T-helper 17 cell (primary cell): ENCODE measurements at regions not wholly inside any gene's neighbourhood (a gene's known extent, or its start where the extent isn't known, plus 50 kb on each side); places are given as distances from the start of the nearest gene placed in this dataset.
A peak's percentile ranks its signal among the peaks of the same experiment; 100 is the strongest.
"Not testable (repeated sequence)": the region's sequence is repeated elsewhere in the genome, so short reads cannot be mapped to it uniquely, and the experiment has no call there.

ENCODE experiments used
- ATAC-seq: fragments of 150-1000 bp; cut with Tn5 transposase; 2 replicates; pipeline ENCODE4 v1.10.0; 2021; ENCODE audit warnings: mild to moderate bottlenecking, moderate library complexity
- DNase-seq, 3 donors: peaks; one replicate each; pipeline versions ENCODE4 v3.0.0 to v3.0.0-alpha.2; 2020 to 2021
- H3K9me3 ChIP-seq: one replicate; pipeline ENCODE4 v1.7.0; 2013; ENCODE audit warnings: low read length, mild to moderate bottlenecking; ENCODE audit not compliant: control insufficient read depth, poor library complexity, severe bottlenecking
- H3K27ac Mint-ChIP-seq: one replicate; pipeline ENCODE4 v1.8.0; 2022; ENCODE audit warnings: mild to moderate bottlenecking, moderate library complexity, mixed read lengths
- H3K27me3 Mint-ChIP-seq: one replicate; pipeline ENCODE4 v1.8.0; 2022; ENCODE audit warnings: mixed read lengths
- H3K36me3 Mint-ChIP-seq: one replicate; pipeline ENCODE4 v1.8.0; 2022; ENCODE audit warnings: low read depth, mixed read lengths
- H3K4me1 Mint-ChIP-seq: one replicate; pipeline ENCODE4 v1.8.0; 2022; ENCODE audit warnings: mild to moderate bottlenecking, mixed read lengths
- H3K4me3 Mint-ChIP-seq: one replicate; pipeline ENCODE4 v1.8.0; 2022; ENCODE audit warnings: mild to moderate bottlenecking, moderate library complexity, mixed read lengths

DNA sequence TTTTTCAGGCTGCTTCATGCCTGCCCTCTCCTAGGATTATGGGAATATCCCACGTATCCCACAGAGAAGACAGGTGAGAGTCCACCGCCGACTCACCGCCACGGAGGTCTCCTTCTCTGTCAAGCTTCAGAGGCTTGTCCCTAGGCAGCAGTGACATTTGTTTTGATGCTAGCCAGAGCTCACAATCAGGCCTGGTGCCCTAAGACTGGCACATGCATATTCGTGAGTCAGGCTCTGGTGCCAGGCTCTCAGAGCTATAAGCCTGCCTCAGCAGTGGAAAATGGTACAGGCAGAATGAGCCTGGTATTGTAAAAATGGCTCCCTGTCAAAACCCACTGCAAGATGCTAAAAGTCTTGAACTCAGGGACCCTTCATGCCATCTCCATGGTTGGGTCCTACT, 65.5 kb downstream of the RBMY1A1 start:
- Mint-ChIP-seq H3K27ac (no peak overlapping the region), H3K4me1 (no peaks in the 10 kb centered on the region), H3K4me3 (no peak overlapping the region), H3K27me3 (no peaks in the 10 kb centered on the region), H3K36me3 (no peaks in the 10 kb centered on the region)
- no peaks in the 10 kb centered on the region for H3K9me3 ChIP-seq
- ATAC-seq (no peak), DNase-seq (no peak)

DNA sequence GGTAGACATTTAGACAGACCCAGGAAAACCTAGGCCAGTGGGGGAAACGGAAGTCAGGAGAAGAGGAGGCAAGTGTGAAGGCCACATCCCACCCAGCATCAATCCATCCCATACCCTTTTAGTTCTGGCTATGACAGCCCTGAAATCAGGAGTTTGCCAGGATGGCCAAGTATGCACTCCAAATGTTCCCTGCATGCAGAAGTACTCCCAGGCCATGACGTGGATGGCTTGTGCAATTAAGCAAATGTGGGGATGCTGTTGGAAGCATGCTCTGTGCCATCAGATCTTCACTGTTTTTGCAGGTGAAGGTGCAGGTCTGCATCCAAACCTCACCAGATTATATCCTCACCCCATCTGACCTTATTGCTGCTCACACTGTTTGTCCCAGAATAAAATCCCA, 66.8 kb downstream of the RBMY1A1 start:
- ATAC-seq (no peak), DNase-seq (no peak)
- Mint-ChIP-seq H3K4me1 (no peaks in the 10 kb centered on the region), H3K27ac (no peak overlapping the region), H3K4me3 (no peak overlapping the region), H3K36me3 (no peaks in the 10 kb centered on the region), H3K27me3 (no peaks in the 10 kb centered on the region)
- H3K9me3 ChIP-seq: no peaks in the 10 kb centered on the region

DNA sequence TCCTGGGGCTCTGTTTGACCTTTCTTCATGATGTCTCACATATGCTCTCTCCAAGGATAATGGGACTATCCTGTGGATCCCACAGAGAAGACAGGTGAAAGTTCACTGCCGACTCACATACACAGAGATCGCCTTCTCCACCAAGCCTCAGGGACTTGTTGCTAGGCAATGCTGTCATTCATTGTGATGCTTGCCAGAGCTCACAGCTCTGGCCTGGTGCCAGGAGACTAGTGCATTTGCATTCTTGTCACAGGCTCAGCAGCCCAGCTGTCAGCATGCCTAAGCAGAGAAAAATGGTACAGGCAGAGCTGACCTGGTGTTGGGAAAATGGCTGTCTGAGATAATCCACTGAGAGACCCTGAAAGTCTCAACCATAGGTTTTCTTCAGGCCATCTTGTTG, 67.9 kb downstream of the RBMY1A1 start:
- no peaks in the 10 kb centered on the region for H3K4me1 Mint-ChIP-seq
- no peaks in the 10 kb centered on the region for H3K9me3 ChIP-seq
- DNase-seq (no peak), ATAC-seq (no peak)
- H3K27me3 Mint-ChIP-seq: no peaks in the 10 kb centered on the region
- H3K36me3 Mint-ChIP-seq: no peaks in the 10 kb centered on the region
- no peak overlapping the region for H3K27ac Mint-ChIP-seq
- H3K4me3 Mint-ChIP-seq: no peak overlapping the region

DNA sequence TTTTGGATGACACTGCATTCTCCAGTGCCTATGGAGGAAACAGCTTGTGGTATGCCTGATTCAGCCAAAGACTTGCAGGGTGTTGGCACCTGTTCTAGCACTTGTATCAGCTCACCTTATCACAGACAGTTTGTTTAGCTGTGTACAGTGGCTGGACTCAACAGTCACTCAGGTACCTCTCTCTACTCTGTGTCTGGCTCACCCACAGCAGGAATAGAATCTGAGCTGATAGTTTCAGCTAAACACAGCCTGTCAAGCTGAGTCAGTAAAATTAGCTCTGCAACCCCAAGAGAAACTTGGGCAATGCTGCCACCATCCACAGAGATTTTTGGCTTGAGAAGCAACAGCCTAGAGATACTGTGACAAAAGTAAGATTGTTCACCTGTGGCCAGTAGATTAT, 101.5 kb downstream of the RBMY1A1 start:
- H3K4me1 Mint-ChIP-seq: no peaks in the 10 kb centered on the region
- no peak overlapping the region for H3K27ac Mint-ChIP-seq
- H3K4me3 Mint-ChIP-seq: no peak overlapping the region
- H3K27me3 Mint-ChIP-seq: no peaks in the 10 kb centered on the region
- no peak for DNase-seq
- H3K36me3 Mint-ChIP-seq: no peaks in the 10 kb centered on the region
- H3K9me3 ChIP-seq: no peaks in the 10 kb centered on the region
- ATAC-seq: no peak

DNA sequence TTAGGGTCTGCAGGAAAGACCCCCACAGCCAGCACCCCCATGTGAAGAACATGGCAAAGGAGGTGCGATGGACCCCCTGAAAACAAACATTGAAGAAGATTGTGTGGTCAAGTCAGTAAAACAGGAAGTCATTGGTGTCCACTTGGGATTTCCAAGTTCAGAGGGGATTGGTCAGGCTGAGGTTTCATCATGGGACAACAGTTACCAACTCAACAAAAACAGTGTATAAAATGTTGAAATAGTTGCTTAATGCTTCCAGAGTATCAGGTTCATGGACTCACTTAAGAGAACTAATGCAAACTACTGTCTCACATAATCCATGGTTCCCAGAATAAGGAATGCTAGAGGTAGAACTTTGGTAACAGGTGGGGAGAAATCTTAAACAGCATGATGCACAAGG, 115.8 kb downstream of the RBMY1A1 start:
- ATAC-seq (no peak), DNase-seq (no peak)
- H3K4me3 Mint-ChIP-seq: no peak overlapping the region
- H3K36me3 Mint-ChIP-seq: peaks cover 3% of the 10 kb centered on the region
- no peaks in the 10 kb centered on the region for H3K4me1 Mint-ChIP-seq
- no peaks in the 10 kb centered on the region for H3K27me3 Mint-ChIP-seq
- no peak overlapping the region for H3K27ac Mint-ChIP-seq
- no peaks in the 10 kb centered on the region for H3K9me3 ChIP-seq

DNA sequence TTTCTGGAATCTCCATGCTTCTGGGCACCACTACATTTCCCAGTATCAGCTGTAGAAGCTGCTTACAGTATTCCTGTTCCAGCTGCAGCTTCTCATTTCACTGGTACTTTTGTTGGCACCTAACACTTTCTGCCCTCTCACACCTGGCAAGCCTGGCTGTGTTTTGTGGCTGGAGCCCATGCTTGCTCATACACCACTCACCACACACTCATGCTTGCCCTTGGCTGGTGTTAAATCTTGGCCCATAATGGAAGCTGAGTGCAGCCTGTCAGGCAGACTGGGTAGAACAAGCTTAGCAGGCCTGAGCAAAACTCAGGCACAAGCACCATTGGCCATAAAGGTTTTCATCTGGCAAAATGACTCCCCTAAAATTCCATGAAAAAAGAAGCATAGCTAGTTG, 124.4 kb downstream of the RBMY1A1 start:
- ATAC-seq, H3K4me3 Mint-ChIP-seq, H3K27me3 Mint-ChIP-seq, H3K36me3 Mint-ChIP-seq, H3K9me3 ChIP-seq, H3K27ac Mint-ChIP-seq, H3K4me1 Mint-ChIP-seq, DNase-seq: not testable (repeated sequence)

DNA sequence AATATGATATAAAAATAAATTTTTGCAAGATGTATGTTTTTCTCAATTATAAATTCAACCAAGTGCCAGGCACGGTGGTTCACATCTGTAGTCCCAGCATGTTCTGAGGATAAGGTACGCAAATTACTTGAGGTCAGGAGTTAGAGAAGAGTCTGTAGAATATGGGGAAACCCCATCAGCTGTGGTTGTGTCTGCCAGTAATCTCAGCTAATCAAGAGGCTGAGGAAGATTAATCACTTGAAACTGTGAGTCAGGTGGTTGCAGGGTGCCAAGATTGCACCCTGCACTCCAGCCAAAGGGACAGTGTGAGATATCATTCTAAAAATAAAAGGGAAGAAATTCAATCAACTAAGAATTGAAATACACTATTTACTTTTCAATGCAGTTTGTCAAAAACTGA, 144.9 kb downstream of the RBMY1A1 start:
- H3K4me1 Mint-ChIP-seq, H3K9me3 ChIP-seq, H3K36me3 Mint-ChIP-seq, H3K27ac Mint-ChIP-seq, DNase-seq, H3K4me3 Mint-ChIP-seq, H3K27me3 Mint-ChIP-seq: not testable (repeated sequence)
- ATAC-seq: peak; percentile 40

DNA sequence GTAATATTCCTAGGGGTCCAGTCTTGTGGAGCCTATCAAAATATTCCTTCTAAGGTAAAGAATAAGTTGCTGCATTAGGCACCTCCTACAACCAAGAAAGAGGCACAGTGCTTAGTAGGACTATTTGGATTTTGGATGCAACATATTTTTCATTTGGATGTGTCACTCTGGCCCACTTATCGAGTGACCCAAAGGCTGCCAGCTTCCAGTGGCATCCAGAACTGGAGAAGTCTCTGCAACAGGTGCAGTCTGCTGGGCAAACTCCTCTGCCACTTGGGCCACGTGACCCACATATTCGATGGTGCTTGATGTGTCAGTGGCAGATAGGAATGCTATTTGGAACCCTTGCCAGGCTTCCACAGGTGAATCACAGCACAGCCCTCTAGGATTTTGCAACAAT, 151.7 kb downstream of the RBMY1A1 start:
- not testable (repeated sequence) for H3K4me1 Mint-ChIP-seq, H3K27me3 Mint-ChIP-seq, H3K9me3 ChIP-seq, H3K36me3 Mint-ChIP-seq, DNase-seq, ATAC-seq, H3K4me3 Mint-ChIP-seq, H3K27ac Mint-ChIP-seq

DNA sequence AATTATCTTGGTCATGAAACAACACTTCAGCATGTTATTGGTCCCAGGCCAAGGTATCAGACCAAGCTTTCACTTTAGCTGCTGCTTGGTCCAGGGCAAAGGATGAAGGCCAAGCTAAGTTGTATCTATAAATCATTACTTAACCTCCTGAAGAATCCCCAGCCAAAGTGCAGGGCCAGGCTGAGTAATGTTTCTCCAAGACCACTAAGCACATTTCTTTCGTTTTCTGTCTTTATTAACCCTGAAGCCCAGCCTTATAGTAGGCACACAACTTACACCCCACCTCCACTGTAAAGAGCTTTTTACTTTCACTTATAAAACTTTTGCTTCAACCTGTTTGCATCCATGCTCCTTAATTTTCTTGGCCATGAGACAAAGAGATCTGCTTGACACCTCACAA, 167.3 kb downstream of the RBMY1A1 start:
- not testable (repeated sequence) for H3K9me3 ChIP-seq, DNase-seq, H3K27me3 Mint-ChIP-seq, H3K27ac Mint-ChIP-seq, H3K36me3 Mint-ChIP-seq, H3K4me3 Mint-ChIP-seq, ATAC-seq, H3K4me1 Mint-ChIP-seq

DNA sequence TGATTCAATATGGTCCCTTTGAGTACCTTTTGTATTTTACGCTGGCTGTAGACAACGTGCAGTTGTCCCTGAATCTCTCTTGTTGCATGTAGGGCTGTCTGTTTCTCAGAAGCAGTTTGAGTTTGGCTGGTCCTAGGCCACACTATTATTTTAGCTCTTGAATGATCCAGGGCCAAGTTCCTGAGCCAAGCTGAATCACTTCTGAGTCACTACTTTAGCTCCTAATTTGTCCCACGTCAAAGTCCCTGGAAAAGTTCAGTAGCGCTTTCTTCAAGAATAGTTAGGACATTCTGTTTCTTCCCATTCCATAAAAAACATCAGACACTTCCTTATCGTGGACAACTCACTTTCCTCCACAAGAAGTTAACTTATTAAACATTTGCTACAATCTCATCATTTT, 168.2 kb downstream of the RBMY1A1 start:
- H3K27ac Mint-ChIP-seq, H3K4me3 Mint-ChIP-seq, DNase-seq, ATAC-seq, H3K9me3 ChIP-seq, H3K4me1 Mint-ChIP-seq, H3K27me3 Mint-ChIP-seq, H3K36me3 Mint-ChIP-seq: not testable (repeated sequence)

DNA sequence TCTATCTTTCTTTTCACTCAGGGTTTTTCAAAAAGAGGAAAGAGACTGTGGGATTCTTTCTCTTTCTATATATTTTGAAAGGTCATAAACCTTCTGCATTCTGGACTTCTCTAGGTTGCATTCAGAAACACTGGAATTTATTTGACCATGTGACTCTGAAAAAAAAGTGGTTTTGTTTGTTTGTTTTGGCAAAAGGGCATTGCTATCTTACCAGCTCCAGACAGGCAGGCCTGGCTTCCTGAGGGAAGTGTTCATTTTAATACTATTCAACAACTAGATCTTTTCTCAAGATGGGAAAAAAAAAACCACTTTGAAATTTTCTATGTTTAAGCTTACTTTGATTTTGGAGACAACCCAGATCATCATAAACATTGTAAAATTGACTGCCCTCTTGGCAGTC, 170.6 kb downstream of the RBMY1A1 start:
- H3K9me3 ChIP-seq: no peaks in the 10 kb centered on the region
- DNase-seq (no peak), ATAC-seq (no peak)
- H3K4me1 Mint-ChIP-seq: no peaks in the 10 kb centered on the region
- H3K36me3 Mint-ChIP-seq: no peaks in the 10 kb centered on the region
- no peak overlapping the region for H3K27ac Mint-ChIP-seq
- H3K4me3 Mint-ChIP-seq: no peak overlapping the region
- no peaks in the 10 kb centered on the region for H3K27me3 Mint-ChIP-seq

DNA sequence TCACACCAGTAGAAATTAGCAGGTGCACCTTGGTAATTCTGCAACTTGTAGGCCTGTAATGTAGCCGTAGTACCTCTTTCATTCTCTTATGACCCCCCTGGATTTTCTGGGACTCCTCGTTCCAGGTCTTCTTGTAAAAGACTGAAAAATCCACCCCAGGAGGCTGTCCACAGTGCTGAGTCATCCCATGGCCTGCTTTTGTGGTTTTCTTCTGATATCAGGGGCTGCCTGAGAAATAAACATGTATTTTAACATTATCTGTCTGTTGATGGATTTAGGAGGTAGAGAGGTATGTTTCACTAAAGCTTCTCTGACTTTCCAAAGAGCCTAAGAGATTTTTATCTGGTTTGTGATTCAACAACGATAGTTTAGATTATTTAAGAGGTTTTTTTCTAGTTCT, 171.9 kb downstream of the RBMY1A1 start:
- H3K9me3 ChIP-seq, DNase-seq, H3K27ac Mint-ChIP-seq, H3K27me3 Mint-ChIP-seq, H3K4me1 Mint-ChIP-seq, ATAC-seq, H3K36me3 Mint-ChIP-seq, H3K4me3 Mint-ChIP-seq: not testable (repeated sequence)

DNA sequence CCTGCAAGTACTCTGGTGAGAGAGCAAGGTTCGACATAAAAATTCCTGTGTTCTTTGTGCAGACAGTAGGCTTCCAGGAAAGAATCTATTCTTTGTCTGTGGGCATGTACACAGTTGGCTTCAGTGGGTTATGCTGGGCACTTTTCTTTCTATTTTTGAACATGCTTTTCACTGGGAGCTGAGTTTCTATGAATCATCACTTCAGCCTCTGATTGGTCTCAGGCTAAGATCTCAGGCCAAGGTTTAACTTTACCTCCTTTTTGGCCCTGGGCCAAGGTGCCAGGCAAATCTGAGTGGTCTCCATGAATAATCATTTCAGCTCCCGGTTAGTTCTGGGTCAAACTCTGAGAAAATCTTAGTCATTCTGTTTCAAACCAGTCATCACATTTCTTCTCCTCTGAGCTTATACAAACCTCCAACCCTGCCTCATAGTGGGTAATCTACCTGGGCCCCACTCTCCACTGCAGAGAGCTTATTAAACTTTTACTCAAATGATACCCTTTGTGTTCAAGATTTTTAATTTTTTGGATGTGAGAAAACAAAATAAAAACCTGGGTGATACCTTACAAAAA, 158.8 kb downstream of the RBMY1D start:
- H3K4me1 Mint-ChIP-seq, H3K27me3 Mint-ChIP-seq, ATAC-seq, H3K9me3 ChIP-seq, H3K36me3 Mint-ChIP-seq, H3K27ac Mint-ChIP-seq, H3K4me3 Mint-ChIP-seq, DNase-seq: not testable (repeated sequence)

DNA sequence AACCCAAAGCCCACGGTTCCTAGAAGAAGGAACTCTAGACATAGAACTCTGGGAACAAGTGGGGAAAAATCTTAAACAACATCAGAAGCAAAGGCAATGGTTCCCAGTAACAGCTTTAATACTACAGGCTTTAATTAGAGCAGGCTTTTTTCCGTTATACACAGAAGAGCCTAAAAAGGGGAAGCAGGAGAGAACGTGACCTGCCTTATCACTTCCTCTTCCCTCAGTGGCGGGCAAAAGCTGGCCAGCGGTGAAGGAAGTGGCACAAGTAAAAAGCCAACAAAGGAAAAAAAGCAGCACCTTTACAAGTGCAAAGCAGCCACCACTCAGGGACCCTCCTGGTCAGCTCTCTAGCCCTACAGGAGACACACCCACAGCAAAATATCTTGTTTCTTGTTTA, 149.3 kb downstream of the RBMY1D start:
- not testable (repeated sequence) for H3K9me3 ChIP-seq, H3K27me3 Mint-ChIP-seq, DNase-seq, H3K4me1 Mint-ChIP-seq, H3K27ac Mint-ChIP-seq, H3K4me3 Mint-ChIP-seq, ATAC-seq, H3K36me3 Mint-ChIP-seq

DNA sequence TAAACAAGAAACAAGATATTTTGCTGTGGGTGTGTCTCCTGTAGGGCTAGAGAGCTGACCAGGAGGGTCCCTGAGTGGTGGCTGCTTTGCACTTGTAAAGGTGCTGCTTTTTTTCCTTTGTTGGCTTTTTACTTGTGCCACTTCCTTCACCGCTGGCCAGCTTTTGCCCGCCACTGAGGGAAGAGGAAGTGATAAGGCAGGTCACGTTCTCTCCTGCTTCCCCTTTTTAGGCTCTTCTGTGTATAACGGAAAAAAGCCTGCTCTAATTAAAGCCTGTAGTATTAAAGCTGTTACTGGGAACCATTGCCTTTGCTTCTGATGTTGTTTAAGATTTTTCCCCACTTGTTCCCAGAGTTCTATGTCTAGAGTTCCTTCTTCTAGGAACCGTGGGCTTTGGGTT, 134.1 kb downstream of the RBMY1D start:
- not testable (repeated sequence) for H3K27me3 Mint-ChIP-seq, H3K9me3 ChIP-seq, H3K27ac Mint-ChIP-seq, H3K4me1 Mint-ChIP-seq, H3K4me3 Mint-ChIP-seq, H3K36me3 Mint-ChIP-seq, ATAC-seq, DNase-seq
